Spleen (tissue), 11 donors: ENCODE measurements at regions not wholly inside any gene's neighbourhood (a gene's known extent, or its start where the extent isn't known, plus 50 kb on each side); places are given as distances from the start of the nearest gene placed in this dataset.

Experiments
- DNase-seq: peaks from one replicate; pipeline ENCODE4 v3.0.0-alpha.2; 2020
- H3K27ac ChIP-seq, 8 donors: fragments of 200-600 bp; sonication (generic) in 7 of 8; 1 replicate in 4 of 8; 2 replicates in 4 of 8; pipeline versions ENCODE4 v1.5.0 to v1.8.0; 2016 to 2021; ENCODE audit warnings: inconsistent platforms in 4 of 8, mild to moderate bottlenecking in 4 of 8, moderate library complexity in 1 of 8
- H3K27me3 ChIP-seq, 7 donors: fragments of 200-600 bp; sonication (generic) in 6 of 7; replicated peaks in 1 of 7; 1 replicate in 4 of 7; 2 replicates in 3 of 7; pipeline versions ENCODE4 v1.5.0 to v1.8.0; 2016 to 2021; ENCODE audit warnings: inconsistent platforms in 3 of 7, mild to moderate bottlenecking in 1 of 7
- H3K36me3 ChIP-seq, 6 donors: fragments of 200-600 bp; sonication (generic) in 5 of 6; 1 replicate in 4 of 6; 2 replicates in 2 of 6; pipeline versions ENCODE4 v1.5.0 to v1.8.0; 2016 to 2021; ENCODE audit warnings: inconsistent platforms in 2 of 6
- H3K4me1 ChIP-seq, 6 donors: fragments of 200-600 bp; sonication (generic) in 5 of 6; 1 replicate in 3 of 6; 2 replicates in 3 of 6; pipeline versions ENCODE4 v1.5.0 to v1.8.0; 2016 to 2021; ENCODE audit warnings: inconsistent platforms in 3 of 6
- H3K4me3 ChIP-seq, 8 donors: fragments of 200-600 bp; sonication (generic) in 7 of 8; 1 replicate in 4 of 8; 2 replicates in 4 of 8; pipeline versions ENCODE4 v1.5.0 to v1.8.0; 2016 to 2021; ENCODE audit warnings: inconsistent platforms in 4 of 8, mild to moderate bottlenecking in 4 of 8, moderate library complexity in 2 of 8
- H3K9me3 ChIP-seq, 8 donors: fragments of 200-600 bp; sonication (generic) in 7 of 8; 1 replicate in 4 of 8; 2 replicates in 4 of 8; pipeline versions ENCODE4 v1.5.0 to v1.8.0; 2016 to 2021; ENCODE audit warnings: inconsistent platforms in 4 of 8
- CTCF ChIP-seq, 11 experiments: fragments of 200-600 bp in 7 of 11; fragments of 450-650 bp in 4 of 11; sonication (generic) in 4 of 11; IDR thresholded peaks in 8 of 11; conservative IDR thresholded peaks in 3 of 11; 1 replicate in 7 of 11; 2 replicates in 4 of 11; pipeline versions ENCODE4 v1.4.0 to v1.8.0; 2016 to 2021; ENCODE audit warnings: antibody characterized with exemption in 11 of 11, inconsistent platforms in 4 of 11, mild to moderate bottlenecking in 1 of 11
- POLR2A ChIP-seq, 3 donors: fragments of 450-650 bp; IDR thresholded peaks; one replicate each; pipeline ENCODE4 v1.5.1; 2017; ENCODE audit warnings: antibody characterized with exemption in 3 of 3, mild to moderate bottlenecking in 1 of 3
- POLR2AphosphoS5 ChIP-seq, 3 donors: sonication (generic); formaldehyde crosslinking; IDR thresholded peaks; one replicate each; pipeline ENCODE4 v1.5.1; 2017; ENCODE audit warnings: antibody characterized with exemption in 3 of 3
- WGBS, 5 donors: extraction: QIAGEN DNeasy Blood & Tissue Kit in 3 of 5; methylation state at CpG; one replicate each; pipeline versions ENCODE4 v1.1.5 to v1.1.7; 2013 to 2018; 5-methylcytosine and 5-hydroxymethylcytosine counted together
- intact Hi-C: fragments of 100-400 bp; cut with DNase I; formaldehyde crosslinking; loops from one replicate; pipeline ENCODE4 v1.15.0; 2023; ENCODE audit warnings: low total_unique reads
- donor health status: healthy with polysubstance abuse.
- donor health status: DM: no; HTN: no; CAD: no; lungs with moderate emphysema.
- donor health status: DM: no; HTN: no; CAD: no.
- donor health status: Bipolar disorder and iron deficiency.
- donor health status: healthy.
- donor health status: DM: no; HTN: no; CAD: no.
- donor health status: DM: yes; HTN: yes; CAD: no.

GRCh38 chrX:40164751-40165150 is 67.0 kb upstream of the BCOR start:
- no peak for TF ChIP-seq POLR2AphosphoS5 (IDR thresholded peaks at IDR 0.05)
- TF ChIP-seq POLR2A (IDR thresholded peaks at IDR 0.05): no peak
- no peak for TF ChIP-seq CTCF (IDR thresholded peaks at IDR 0.05 in 8 of 11, conservative IDR thresholded peaks at IDR 0.05 in 3 of 11)
- H3K9me3 ChIP-seq: no peaks in the 10 kb centered on the region
- H3K36me3 ChIP-seq: no peaks in the 10 kb centered on the region
- peaks cover 8 to 36% (median 31%) of the 10 kb centered on the region in 6 donors for H3K4me1 ChIP-seq
- DNase-seq: peak; percentile 32
- no peak overlapping the region for H3K27ac ChIP-seq
- no peak overlapping the region for H3K4me3 ChIP-seq
- intact Hi-C loops: no loop called here
- peaks cover 0 to 62% (median 8%) of the 10 kb centered on the region in 7 donors for H3K27me3 ChIP-seq
- WGBS, 5 donors: 47 to 84% (median 61%) methylated on average over 3 of the region's 3 CpGs

GRCh38 chrX:40158036-40158706 is 60.4 kb upstream of the BCOR start:
- intact Hi-C loops: loop anchor here (10.0 kb wide), 2 partner anchors 53 to 143 kb away; no protein-coding TSS in a partner anchor
- H3K27ac ChIP-seq: peak overlapping the region in 7 of 8 donors; percentile 31 to 76 (median 64)
- H3K27me3 ChIP-seq: peaks cover 0 to 77% (median 21%) of the 10 kb centered on the region in 7 donors
- peak overlapping the region; percentile 20 to 69 (median 35) for H3K4me3 ChIP-seq
- TF ChIP-seq CTCF (IDR thresholded peaks at IDR 0.05 in 8 of 11, conservative IDR thresholded peaks at IDR 0.05 in 3 of 11) (peak in 6 of 11 experiments; percentile 14 to 63 (median 54)), POLR2AphosphoS5 (IDR thresholded peaks at IDR 0.05) (no peak)
- H3K4me1 ChIP-seq: peaks cover 0 to 55% (median 35%) of the 10 kb centered on the region in 6 donors
- no peaks in the 10 kb centered on the region for H3K9me3 ChIP-seq
- DNase-seq: peak; percentile 86
- 2 to 10% (median 5%) methylated on average over 8 to 68 of the region's 68 CpGs; no CpG with 5 or more reads in 1 of the 5 donors for WGBS, 5 donors
- H3K36me3 ChIP-seq: no peaks in the 10 kb centered on the region

- no peak for DNase-seq
- Histone ChIP-seq H3K4me1 (peaks cover 0 to 62% (median 43%) of the 10 kb centered on the region in 6 donors), H3K4me3 (peak overlapping the region; percentile 9 to 69 (median 35)), H3K9me3 (no peaks in the 10 kb centered on the region), H3K36me3 (no peaks in the 10 kb centered on the region), H3K27ac (peak overlapping the region in 7 of 8 donors; percentile 31 to 76 (median 64)), H3K27me3 (peaks cover 0 to 78% (median 25%) of the 10 kb centered on the region in 7 donors)
- 48 to 84% (median 72%) methylated on average over 4 to 15 of the region's 15 CpGs for WGBS, 5 donors
- intact Hi-C loops: loop anchor here (10.0 kb wide), 2 partner anchors 53 to 143 kb away; no protein-coding TSS in a partner anchor
- no peak for TF ChIP-seq POLR2AphosphoS5 (IDR thresholded peaks at IDR 0.05)
Measured at GRCh38 chrX:40157228-40158035, 59.7 kb upstream of the BCOR start.

- intact Hi-C loops: loop anchor here (10.0 kb wide), 2 partner anchors 52 to 142 kb away; no protein-coding TSS in a partner anchor
- Histone ChIP-seq H3K27me3 (peaks cover 0 to 86% (median 31%) of the 10 kb centered on the region in 7 donors), H3K36me3 (no peaks in the 10 kb centered on the region), H3K9me3 (no peaks in the 10 kb centered on the region), H3K27ac (no peak overlapping the region), H3K4me1 (peaks cover 0 to 69% (median 47%) of the 10 kb centered on the region in 6 donors), H3K4me3 (no peak overlapping the region)
- DNase-seq: no peak
- TF ChIP-seq CTCF (IDR thresholded peaks at IDR 0.05 in 8 of 11, conservative IDR thresholded peaks at IDR 0.05 in 3 of 11) (no peak), POLR2A (IDR thresholded peaks at IDR 0.05) (no peak), POLR2AphosphoS5 (IDR thresholded peaks at IDR 0.05) (no peak)
- WGBS, 5 donors: 45 to 96% (median 93%) methylated on average over 10 to 41 of the region's 41 CpGs
Measured at GRCh38 chrX:40156470-40157227, 58.9 kb upstream of the BCOR start.
